OCI-LY1 (cell line): ENCODE measurements at regions not wholly inside any gene's neighbourhood (a gene's known extent, or its start where the extent isn't known, plus 50 kb on each side); places are given as distances from the start of the nearest gene placed in this dataset.

Experiments used
- H2AFZ ChIP-seq: fragments of 200-600 bp; sonication (generic), shearing (Covaris generic); 2 replicates; pipeline ENCODE4 v1.6.0; 2014; ENCODE audit warnings: antibody characterized with exemption, mild to moderate bottlenecking, low read length
- H3F3A ChIP-seq: fragments of 200-600 bp; sonication (generic), shearing (Covaris generic); 2 replicates; pipeline ENCODE4 v1.6.0; 2014; ENCODE audit warnings: mild to moderate bottlenecking, antibody characterized with exemption, low read length, moderate library complexity; ENCODE audit not compliant: insufficient read depth
- H3K27ac ChIP-seq: fragments of 200-600 bp; sonication (generic); 2 replicates; pipeline ENCODE4 v1.5.1; 2014; ENCODE audit warnings: low read length, mixed run types, mild to moderate bottlenecking, low read depth; ENCODE audit not compliant: poor library complexity, severe bottlenecking
- H3K27me3 ChIP-seq: fragments of 200-600 bp; sonication (generic); 2 replicates; pipeline ENCODE4 v1.6.0; 2014; ENCODE audit warnings: antibody characterized with exemption, mild to moderate bottlenecking, low read length, moderate library complexity; ENCODE audit not compliant: insufficient read depth
- H3K36me3 ChIP-seq: fragments of 200-600 bp; sonication (generic); 2 replicates; pipeline ENCODE4 v1.6.1; 2014; ENCODE audit warnings: mild to moderate bottlenecking, antibody characterized with exemption, low read length, moderate library complexity, mixed read lengths; ENCODE audit not compliant: insufficient read depth
- H3K4me1 ChIP-seq: fragments of 200-600 bp; sonication (generic); 2 replicates; pipeline ENCODE4 v1.5.1; 2014; ENCODE audit warnings: mild to moderate bottlenecking, low read length, moderate library complexity; ENCODE audit not compliant: insufficient read depth, severe bottlenecking
- H3K4me2 ChIP-seq: fragments of 200-600 bp; sonication (generic), shearing (Covaris generic); 2 replicates; pipeline ENCODE4 v1.6.1; 2014; ENCODE audit warnings: low read length
- H3K4me3 ChIP-seq: fragments of 200-600 bp; sonication (generic); 2 replicates; pipeline ENCODE4 v1.5.1; 2014; ENCODE audit warnings: low read length, low read depth, mild to moderate bottlenecking, mixed read lengths; ENCODE audit not compliant: poor library complexity, severe bottlenecking
- H3K79me2 ChIP-seq: fragments of 200-600 bp; shearing (Covaris generic); 2 replicates; pipeline ENCODE4 v1.6.1; 2016; ENCODE audit warnings: mixed run types, low read length, mixed read lengths; ENCODE audit not compliant: insufficient read depth
- H3K9ac ChIP-seq: fragments of 200-600 bp; sonication (generic), shearing (Covaris generic); 2 replicates; pipeline ENCODE4 v1.6.1; 2014; ENCODE audit warnings: mild to moderate bottlenecking, low read length, mixed read lengths
- H3K9me2 ChIP-seq: fragments of 200-600 bp; sonication (generic), shearing (Covaris generic); 2 replicates; pipeline ENCODE4 v1.6.1; 2014; ENCODE audit warnings: low read depth, mild to moderate bottlenecking, low read length, mixed read lengths
- H3K9me3 ChIP-seq: fragments of 200-600 bp; shearing (Covaris generic); 2 replicates; pipeline ENCODE4 v1.6.1; 2014; ENCODE audit warnings: low read length, mixed read lengths
- H4K20me1 ChIP-seq: fragments of 200-600 bp; sonication (generic), shearing (Covaris generic); 2 replicates; pipeline ENCODE4 v1.6.0; 2016; ENCODE audit warnings: mild to moderate bottlenecking, low read length; ENCODE audit not compliant: insufficient read depth
- CTCF ChIP-seq: fragments of 200-600 bp; sonication (generic), shearing (Covaris generic); IDR thresholded peaks from 2 replicates; pipeline ENCODE4 v1.5.1; 2017; ENCODE audit warnings: mild to moderate bottlenecking, antibody characterized with exemption, low read length, moderate library complexity, mixed read lengths
- EZH2 ChIP-seq: fragments of 200-600 bp; sonication (generic), shearing (Covaris generic); IDR thresholded peaks from 2 replicates; pipeline ENCODE4 v1.8.0; 2017; ENCODE audit warnings: borderline replicate concordance, mixed run types, mild to moderate bottlenecking, antibody characterized with exemption, low read length, moderate library complexity, mixed read lengths

- H3K4me2 ChIP-seq, result no peak overlapping the region
- H3K9me3 ChIP-seq, result no peaks in the 10 kb centered on the region
- TF ChIP-seq EZH2 (no peak), CTCF (no peak)
- no peak overlapping the region for H3K4me3 ChIP-seq
- H4K20me1 ChIP-seq, result no peaks in the 10 kb centered on the region
- no peak overlapping the region for H2AFZ ChIP-seq
- no peaks in the 10 kb centered on the region for H3F3A ChIP-seq
- H3K27ac ChIP-seq, result no peak overlapping the region
- H3K36me3 ChIP-seq, result no peaks in the 10 kb centered on the region
- no peaks in the 10 kb centered on the region for H3K9me2 ChIP-seq
- no peaks in the 10 kb centered on the region for H3K4me1 ChIP-seq
- no peak overlapping the region for H3K9ac ChIP-seq
- peaks cover 10% of the 10 kb centered on the region for H3K27me3 ChIP-seq
- H3K79me2 ChIP-seq, result no peaks in the 10 kb centered on the region
These were observed 233.1 kb upstream of the MEX3C start for GRCh38 chr18:51430538-51430937.

- Histone ChIP-seq H3F3A (no peaks in the 10 kb centered on the region), H4K20me1 (no peaks in the 10 kb centered on the region), H3K4me2 (no peak overlapping the region), H3K9me2 (no peaks in the 10 kb centered on the region), H3K27ac (no peak overlapping the region), H2AFZ (no peak overlapping the region), H3K4me3 (no peak overlapping the region), H3K27me3 (no peaks in the 10 kb centered on the region), H3K4me1 (no peaks in the 10 kb centered on the region), H3K36me3 (no peaks in the 10 kb centered on the region), H3K9me3 (no peaks in the 10 kb centered on the region), H3K79me2 (no peaks in the 10 kb centered on the region), H3K9ac (no peak overlapping the region)
- TF ChIP-seq EZH2 (no peak), CTCF (no peak)
These were observed 235.8 kb upstream of the MEX3C start for GRCh38 chr18:51433296-51433695.

GRCh38 chr18:51433881-51434280, 236.4 kb upstream of the MEX3C start:
- no peaks in the 10 kb centered on the region for H3K9me2 ChIP-seq
- no peaks in the 10 kb centered on the region for H3K4me1 ChIP-seq
- no peaks in the 10 kb centered on the region for H3F3A ChIP-seq
- H3K4me2 ChIP-seq, result no peak overlapping the region
- no peaks in the 10 kb centered on the region for H3K36me3 ChIP-seq
- H2AFZ ChIP-seq, result no peak overlapping the region
- TF ChIP-seq CTCF (no peak), EZH2 (no peak)
- no peaks in the 10 kb centered on the region for H3K9me3 ChIP-seq
- no peak overlapping the region for H3K4me3 ChIP-seq
- no peaks in the 10 kb centered on the region for H3K79me2 ChIP-seq
- no peak overlapping the region for H3K27ac ChIP-seq
- no peaks in the 10 kb centered on the region for H4K20me1 ChIP-seq
- H3K27me3 ChIP-seq, result no peaks in the 10 kb centered on the region
- H3K9ac ChIP-seq, result no peak overlapping the region
